ENCODE measurements at regions not wholly inside any gene's neighbourhood (a gene's known extent, or its start where the extent isn't known, plus 50 kb on each side); places are given as distances from the start of the nearest gene placed in this dataset.

DNA sequence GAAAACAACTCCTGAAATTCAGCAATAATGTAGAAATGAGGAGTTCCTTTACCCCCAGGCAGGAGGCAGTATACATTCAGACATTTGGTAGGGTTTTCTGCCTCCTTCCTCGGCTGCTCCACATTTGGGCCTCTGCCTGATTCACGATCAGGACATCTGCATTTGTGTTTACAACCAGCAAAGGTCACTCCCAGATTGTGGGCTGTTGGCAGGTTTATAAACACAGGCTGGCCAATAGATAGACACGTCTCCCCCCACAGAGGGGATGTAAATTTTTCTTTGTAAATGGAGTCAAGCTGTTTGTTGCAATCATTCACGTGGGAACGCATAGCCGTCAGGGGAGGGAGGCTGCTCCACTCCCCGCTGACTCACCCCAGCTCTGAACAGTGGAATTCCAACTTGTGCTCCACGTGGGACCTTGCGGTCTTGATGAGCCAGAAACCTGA lies 252.1 kb upstream of the N4BP1 start:
- intact Hi-C loops (cut with micrococcal nuclease): no loop called here
- Mint-ChIP-seq H3K4me1 (ENCODE audit: low read depth) (no peaks in the 10 kb centered on the region), H3K36me3 (ENCODE audit: low read depth) (no peaks in the 10 kb centered on the region), H3K27ac (no peak overlapping the region), H3K9me3 (peaks cover 8% of the 10 kb centered on the region), H3K4me3 (ENCODE audit: low read depth) (no peak overlapping the region), H3K27me3 (ENCODE audit: low read depth) (no peaks in the 10 kb centered on the region)
- no peak for DNase-seq (ENCODE audit: low spot score)

- H3K27me3 Mint-ChIP-seq (ENCODE audit: low read depth): no peaks in the 10 kb centered on the region
- no peak overlapping the region for H3K27ac Mint-ChIP-seq
- H3K36me3 Mint-ChIP-seq (ENCODE audit: low read depth): no peaks in the 10 kb centered on the region
- H3K4me1 Mint-ChIP-seq (ENCODE audit: low read depth): no peaks in the 10 kb centered on the region
- intact Hi-C loops (cut with micrococcal nuclease): no loop called here
- DNase-seq (ENCODE audit: low spot score): no peak
- H3K4me3 Mint-ChIP-seq (ENCODE audit: low read depth): no peak overlapping the region
- peaks cover 8% of the 10 kb centered on the region for H3K9me3 Mint-ChIP-seq
Observed at GRCh38 chr16:48860341-48860740, 250.4 kb upstream of the N4BP1 start.

DNA sequence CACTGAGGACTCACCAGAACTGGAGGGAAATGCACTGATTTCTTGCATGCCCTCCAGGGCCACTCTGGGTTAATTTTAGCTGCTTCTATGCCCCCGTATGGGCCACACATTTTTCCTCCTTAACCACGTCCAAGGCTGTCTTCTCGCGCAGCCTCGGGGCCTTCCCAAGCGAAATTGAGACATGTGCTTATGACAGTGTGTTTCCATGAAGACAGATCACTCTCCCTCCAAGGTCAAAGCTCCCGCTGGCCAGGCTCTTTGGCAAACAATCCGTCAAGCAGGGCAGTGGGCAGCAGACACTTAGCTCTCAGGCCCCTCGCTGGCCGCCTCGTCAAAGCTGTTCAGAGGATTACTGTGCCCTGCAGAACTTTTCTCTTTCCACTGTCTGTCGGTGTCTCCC lies 243.0 kb upstream of the N4BP1 start:
- intact Hi-C loops (cut with micrococcal nuclease): no loop called here
- Mint-ChIP-seq H3K27ac (no peak overlapping the region), H3K4me1 (ENCODE audit: low read depth) (no peaks in the 10 kb centered on the region), H3K36me3 (ENCODE audit: low read depth) (no peaks in the 10 kb centered on the region), H3K4me3 (ENCODE audit: low read depth) (no peak overlapping the region), H3K9me3 (no peaks in the 10 kb centered on the region), H3K27me3 (ENCODE audit: low read depth) (no peaks in the 10 kb centered on the region)
- DNase-seq (ENCODE audit: low spot score): no peak

GRCh38 chr16:48852458-48852857 lies 242.5 kb upstream of the N4BP1 start:
- Mint-ChIP-seq H3K4me1 (ENCODE audit: low read depth) (no peaks in the 10 kb centered on the region), H3K4me3 (ENCODE audit: low read depth) (no peak overlapping the region), H3K9me3 (no peaks in the 10 kb centered on the region), H3K27me3 (ENCODE audit: low read depth) (no peaks in the 10 kb centered on the region), H3K27ac (no peak overlapping the region), H3K36me3 (ENCODE audit: low read depth) (no peaks in the 10 kb centered on the region)
- no peak for DNase-seq (ENCODE audit: low spot score)
- intact Hi-C loops (cut with micrococcal nuclease): no loop called here

GRCh38 chr16:48850097-48850770 lies 240.3 kb upstream of the N4BP1 start:
- no peaks in the 10 kb centered on the region for H3K36me3 Mint-ChIP-seq (ENCODE audit: low read depth)
- H3K4me1 Mint-ChIP-seq (ENCODE audit: low read depth): no peaks in the 10 kb centered on the region
- H3K27ac Mint-ChIP-seq: no peak overlapping the region
- H3K4me3 Mint-ChIP-seq (ENCODE audit: low read depth): no peak overlapping the region
- no peak for DNase-seq (ENCODE audit: low spot score)
- intact Hi-C loops (cut with micrococcal nuclease): no loop called here
- no peaks in the 10 kb centered on the region for H3K27me3 Mint-ChIP-seq (ENCODE audit: low read depth)
- H3K9me3 Mint-ChIP-seq: no peaks in the 10 kb centered on the region

GRCh38 chr16:48846277-48846676 lies 236.3 kb upstream of the N4BP1 start:
- DNase-seq (ENCODE audit: low spot score): no peak
- no peak overlapping the region for H3K27ac Mint-ChIP-seq
- no peaks in the 10 kb centered on the region for H3K36me3 Mint-ChIP-seq (ENCODE audit: low read depth)
- no peaks in the 10 kb centered on the region for H3K27me3 Mint-ChIP-seq (ENCODE audit: low read depth)
- no peak overlapping the region for H3K4me3 Mint-ChIP-seq (ENCODE audit: low read depth)
- intact Hi-C loops (cut with micrococcal nuclease): no loop called here
- no peaks in the 10 kb centered on the region for H3K4me1 Mint-ChIP-seq (ENCODE audit: low read depth)
- H3K9me3 Mint-ChIP-seq: no peaks in the 10 kb centered on the region

DNA sequence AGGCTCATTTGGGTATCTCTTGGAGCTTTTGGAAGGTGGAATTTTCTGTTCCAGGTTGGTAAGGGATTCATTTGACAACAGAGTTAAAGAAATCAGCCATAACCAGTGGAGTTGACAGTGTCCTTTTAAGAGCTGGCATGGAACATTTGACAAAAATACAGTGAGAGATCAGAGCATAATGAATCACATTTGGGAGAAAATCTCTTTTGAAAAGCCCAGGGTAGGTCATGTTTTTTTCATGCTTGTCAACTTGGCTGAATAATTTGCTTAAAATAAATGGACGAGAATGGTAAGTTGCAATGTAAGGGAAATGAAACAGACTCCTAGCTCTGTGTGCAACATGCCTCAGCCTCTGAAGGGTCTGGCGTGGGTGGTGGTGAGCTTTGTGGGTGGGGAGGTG lies 235.3 kb upstream of the N4BP1 start:
- no peaks in the 10 kb centered on the region for H3K4me1 Mint-ChIP-seq (ENCODE audit: low read depth)
- intact Hi-C loops (cut with micrococcal nuclease): no loop called here
- no peaks in the 10 kb centered on the region for H3K9me3 Mint-ChIP-seq
- no peaks in the 10 kb centered on the region for H3K27me3 Mint-ChIP-seq (ENCODE audit: low read depth)
- no peaks in the 10 kb centered on the region for H3K36me3 Mint-ChIP-seq (ENCODE audit: low read depth)
- no peak overlapping the region for H3K27ac Mint-ChIP-seq
- no peak overlapping the region for H3K4me3 Mint-ChIP-seq (ENCODE audit: low read depth)
- DNase-seq (ENCODE audit: low spot score): no peak

- Mint-ChIP-seq H3K4me1 (ENCODE audit: low read depth) (no peaks in the 10 kb centered on the region), H3K36me3 (ENCODE audit: low read depth) (no peaks in the 10 kb centered on the region), H3K27ac (no peak overlapping the region), H3K9me3 (no peaks in the 10 kb centered on the region), H3K27me3 (ENCODE audit: low read depth) (no peaks in the 10 kb centered on the region), H3K4me3 (ENCODE audit: low read depth) (no peak overlapping the region)
- intact Hi-C loops (cut with micrococcal nuclease): no loop called here
- no peak for DNase-seq (ENCODE audit: low spot score)
Observed at GRCh38 chr16:48838349-48838748, 228.4 kb upstream of the N4BP1 start.

- no peaks in the 10 kb centered on the region for H3K4me1 Mint-ChIP-seq (ENCODE audit: low read depth)
- no peak overlapping the region for H3K27ac Mint-ChIP-seq
- no peaks in the 10 kb centered on the region for H3K9me3 Mint-ChIP-seq
- intact Hi-C loops (cut with micrococcal nuclease): no loop called here
- no peak for DNase-seq (ENCODE audit: low spot score)
- no peaks in the 10 kb centered on the region for H3K36me3 Mint-ChIP-seq (ENCODE audit: low read depth)
- H3K27me3 Mint-ChIP-seq (ENCODE audit: low read depth): no peaks in the 10 kb centered on the region
- H3K4me3 Mint-ChIP-seq (ENCODE audit: low read depth): no peak overlapping the region
Observed at GRCh38 chr16:48836636-48837035, 226.7 kb upstream of the N4BP1 start.

- intact Hi-C loops (cut with micrococcal nuclease): no loop called here
- DNase-seq (ENCODE audit: low spot score): no peak
- no peaks in the 10 kb centered on the region for H3K9me3 Mint-ChIP-seq
- H3K36me3 Mint-ChIP-seq (ENCODE audit: low read depth): no peaks in the 10 kb centered on the region
- no peak overlapping the region for H3K4me3 Mint-ChIP-seq (ENCODE audit: low read depth)
- H3K27ac Mint-ChIP-seq: no peak overlapping the region
- no peaks in the 10 kb centered on the region for H3K4me1 Mint-ChIP-seq (ENCODE audit: low read depth)
- no peaks in the 10 kb centered on the region for H3K27me3 Mint-ChIP-seq (ENCODE audit: low read depth)
Observed at GRCh38 chr16:48836067-48836466, 226.1 kb upstream of the N4BP1 start.

DNA sequence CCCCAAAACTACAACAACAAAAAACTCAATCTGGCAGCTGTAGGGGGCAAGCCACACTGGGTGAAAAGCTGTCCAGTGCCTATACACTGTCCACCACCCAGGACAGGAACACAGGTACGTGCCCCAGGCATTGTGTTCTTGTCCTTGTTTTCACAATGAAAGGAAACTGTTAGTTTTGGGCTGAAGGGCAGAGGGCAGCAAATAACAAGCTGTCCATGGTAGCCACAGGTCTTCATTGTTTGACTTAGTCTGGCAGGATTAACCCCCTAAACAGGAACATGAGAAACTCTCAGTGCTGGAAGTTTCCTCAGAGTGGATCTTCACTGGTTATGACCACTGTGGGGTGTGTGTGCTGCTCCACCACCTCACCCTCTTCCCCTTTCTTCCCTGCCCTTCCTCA lies 224.6 kb upstream of the N4BP1 start:
- Mint-ChIP-seq H3K27ac (no peak overlapping the region), H3K36me3 (ENCODE audit: low read depth) (no peaks in the 10 kb centered on the region), H3K27me3 (ENCODE audit: low read depth) (no peaks in the 10 kb centered on the region), H3K9me3 (no peaks in the 10 kb centered on the region), H3K4me1 (ENCODE audit: low read depth) (no peaks in the 10 kb centered on the region), H3K4me3 (ENCODE audit: low read depth) (no peak overlapping the region)
- intact Hi-C loops (cut with micrococcal nuclease): no loop called here
- DNase-seq (ENCODE audit: low spot score): no peak

DNA sequence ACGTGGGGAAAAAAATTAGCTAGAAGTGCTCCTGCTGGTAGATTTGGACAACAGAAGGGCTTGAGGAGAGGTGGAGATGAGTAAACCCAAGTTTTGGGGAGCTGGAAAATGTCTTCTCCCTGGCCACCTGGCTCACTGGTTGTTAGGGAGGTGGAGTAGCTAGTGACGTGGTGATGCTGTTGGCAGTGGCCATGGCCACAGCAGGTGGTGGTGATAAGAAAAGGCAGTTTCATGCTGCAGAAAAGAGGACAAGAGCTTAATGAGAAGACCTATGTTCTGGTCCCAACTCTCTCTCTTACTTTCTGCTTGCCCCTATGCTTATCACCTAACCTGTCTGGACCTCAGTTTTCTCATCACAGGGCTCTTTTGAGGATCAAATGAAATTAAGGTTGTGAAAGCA lies 223.5 kb upstream of the N4BP1 start:
- intact Hi-C loops (cut with micrococcal nuclease): no loop called here
- H3K36me3 Mint-ChIP-seq (ENCODE audit: low read depth): no peaks in the 10 kb centered on the region
- H3K27ac Mint-ChIP-seq: no peak overlapping the region
- no peaks in the 10 kb centered on the region for H3K9me3 Mint-ChIP-seq
- no peaks in the 10 kb centered on the region for H3K27me3 Mint-ChIP-seq (ENCODE audit: low read depth)
- H3K4me3 Mint-ChIP-seq (ENCODE audit: low read depth): no peak overlapping the region
- H3K4me1 Mint-ChIP-seq (ENCODE audit: low read depth): no peaks in the 10 kb centered on the region
- DNase-seq (ENCODE audit: low spot score): no peak

GRCh38 chr16:48831076-48831722 lies 221.2 kb upstream of the N4BP1 start:
- no peaks in the 10 kb centered on the region for H3K4me1 Mint-ChIP-seq (ENCODE audit: low read depth)
- H3K9me3 Mint-ChIP-seq: no peaks in the 10 kb centered on the region
- H3K27ac Mint-ChIP-seq: no peak overlapping the region
- no peaks in the 10 kb centered on the region for H3K36me3 Mint-ChIP-seq (ENCODE audit: low read depth)
- no peak overlapping the region for H3K4me3 Mint-ChIP-seq (ENCODE audit: low read depth)
- intact Hi-C loops (cut with micrococcal nuclease): no loop called here
- DNase-seq (ENCODE audit: low spot score): no peak
- H3K27me3 Mint-ChIP-seq (ENCODE audit: low read depth): no peaks in the 10 kb centered on the region
